Prostate gland (tissue), 2 donors: ENCODE measurements at regions not wholly inside any gene's neighbourhood (a gene's known extent, or its start where the extent isn't known, plus 50 kb on each side); places are given as distances from the start of the nearest gene placed in this dataset.

Source experiments
- CTCF ChIP-seq, 4 experiments: fragments of 200-600 bp in 2 of 4; fragments of 450-650 bp in 2 of 4; sonication (generic) in 2 of 4; IDR thresholded peaks; 1 replicate in 3 of 4; 2 replicates in 1 of 4; pipeline ENCODE4 v1.5.1; 2016 to 2019; ENCODE audit warnings: antibody characterized with exemption in 4 of 4, mild to moderate bottlenecking in 2 of 4, moderate library complexity in 2 of 4
- POLR2A ChIP-seq: fragments of 450-650 bp; IDR thresholded peaks from one replicate; pipeline ENCODE4 v1.6.1; 2016; ENCODE audit warnings: antibody characterized with exemption, mild to moderate bottlenecking
- POLR2AphosphoS5 ChIP-seq: sonication (generic); formaldehyde crosslinking; IDR thresholded peaks from one replicate; pipeline ENCODE4 v1.6.1; 2017; ENCODE audit warnings: antibody characterized with exemption

GRCh38 chr5:125813221-125813974, 609.8 kb upstream of the GRAMD2B start:
- no peak for TF ChIP-seq CTCF (IDR thresholded peaks at IDR 0.05)
- no peak for TF ChIP-seq POLR2AphosphoS5
- TF ChIP-seq POLR2A: no peak
